Sciatic nerve (tissue), 2 donors: ENCODE measurements at regions not wholly inside any gene's neighbourhood (a gene's known extent, or its start where the extent isn't known, plus 50 kb on each side); places are given as distances from the start of the nearest gene placed in this dataset.

Experiments used
- ATAC-seq: fragments of 200-7000 bp; cut with Tn5 transposase; one replicate; pipeline ENCODE4 v1.9.1; 2020; ENCODE audit warnings: mild to moderate bottlenecking, moderate library complexity
- DNase-seq: peaks from one replicate; pipeline ENCODE4 v3.0.0-alpha.2; 2020; ENCODE audit warnings: low spot score
- intact Hi-C: fragments of 100-400 bp; cut with DNase I; formaldehyde crosslinking; loops from one replicate; pipeline ENCODE4 v1.14.2; 2022
- donor health status: DM: no; HTN: no; CAD: no.
- donor health status: DM: no; HTN: no; CAD: no.

GRCh38 chr5:24816206-24816605, 171.4 kb upstream of the CDH10 start:
- intact Hi-C loops, result no loop called here

GRCh38 chr5:24805230-24805629, 160.5 kb upstream of the CDH10 start:
- no peak for ATAC-seq
- intact Hi-C loops, result no loop called here

More at GRCh38 chr5:24816206-24816605, 171.4 kb upstream of the CDH10 start:
- ATAC-seq (no peak), DNase-seq (no peak)

GRCh38 chr5:24804221-24804681, 159.5 kb upstream of the CDH10 start:
- DNase-seq, result no peak
- no peak for ATAC-seq
- intact Hi-C loops, result no loop called here

More at GRCh38 chr5:24805230-24805629, 160.5 kb upstream of the CDH10 start:
- no peak for DNase-seq

DNA sequence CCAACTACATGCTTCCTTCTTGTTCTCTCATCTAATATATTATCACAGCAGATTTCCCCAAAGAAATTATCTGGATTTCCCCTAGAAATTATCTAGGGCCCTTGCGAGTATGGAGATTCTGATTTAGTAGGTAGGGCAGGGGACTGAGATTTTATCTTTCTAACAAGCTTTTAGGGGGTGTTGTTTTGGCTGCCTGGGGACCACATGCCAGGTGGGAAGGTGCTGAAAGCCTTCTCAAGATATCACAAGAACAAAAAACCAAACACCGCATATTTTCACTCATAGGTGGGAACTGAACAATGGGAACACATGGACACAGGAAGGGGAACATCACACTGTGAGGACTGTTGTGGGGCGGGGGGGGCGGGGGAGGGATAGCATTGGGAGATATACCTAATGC, 146.5 kb upstream of the CDH10 start:
- ATAC-seq (no peak), DNase-seq (no peak)
- intact Hi-C loops, result no loop called here

DNA sequence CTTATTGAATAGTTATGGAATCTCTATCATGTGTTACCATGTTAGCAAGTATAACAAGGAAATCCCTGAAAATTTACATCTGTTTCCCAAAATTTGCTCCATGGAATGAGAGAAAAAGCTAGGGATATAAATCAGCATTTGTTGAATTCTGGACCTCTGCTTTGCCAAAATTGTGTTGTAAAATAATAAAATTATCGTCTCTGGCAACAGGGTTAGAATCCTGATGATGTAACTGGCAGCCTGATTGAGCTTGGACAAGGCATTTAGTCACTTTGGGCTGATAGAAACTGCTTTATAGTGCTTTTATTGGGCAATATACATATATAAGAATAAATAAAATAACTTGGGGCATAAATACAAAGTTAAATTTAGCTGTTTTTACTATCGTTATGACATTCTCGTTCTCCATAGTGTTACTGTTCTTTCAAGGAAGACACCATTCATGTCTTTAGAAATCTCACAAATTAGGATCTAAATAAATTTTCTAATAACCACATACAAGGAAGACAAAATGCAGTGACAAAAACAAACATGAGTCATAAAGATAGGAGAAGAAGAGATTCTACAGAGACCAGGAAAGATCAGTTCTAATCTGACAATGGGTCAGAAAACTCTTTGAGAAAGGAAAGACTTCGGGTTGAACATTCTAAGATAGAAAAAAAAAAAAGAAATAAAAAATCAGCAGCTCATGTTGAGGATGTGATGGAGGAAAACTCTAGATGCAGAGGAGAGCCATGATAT, 145.0 kb upstream of the CDH10 start:
- intact Hi-C loops, result no loop called here
- DNase-seq (no peak), ATAC-seq (no peak)

GRCh38 chr5:24788829-24789514, 144.2 kb upstream of the CDH10 start:
- no peak for DNase-seq
- no peak for ATAC-seq
- intact Hi-C loops, result no loop called here

DNA sequence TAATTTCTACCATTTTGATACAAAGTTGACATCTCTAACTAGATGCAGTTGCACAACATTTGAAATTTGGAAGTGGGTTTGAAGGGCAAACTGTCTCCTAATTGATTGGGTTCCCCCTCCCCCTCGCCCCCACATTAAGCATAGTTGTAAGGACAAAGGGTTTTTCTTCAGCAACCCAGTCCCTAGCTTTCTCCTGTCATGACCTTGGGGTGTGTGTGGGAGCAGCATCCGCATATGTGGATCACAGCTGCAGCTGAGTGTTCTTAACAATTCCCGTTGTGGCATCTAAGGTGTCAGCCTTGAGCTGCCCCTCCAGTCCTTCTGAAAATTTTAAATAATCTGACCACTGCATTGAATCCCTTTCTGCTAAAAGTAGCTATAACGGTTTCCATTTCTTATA, 141.3 kb upstream of the CDH10 start:
- intact Hi-C loops, result no loop called here
- DNase-seq (no peak), ATAC-seq (no peak)

GRCh38 chr5:24783596-24783995, 138.8 kb upstream of the CDH10 start:
- ATAC-seq (no peak), DNase-seq (no peak)
- intact Hi-C loops, result no loop called here

GRCh38 chr5:24777392-24777791, 132.6 kb upstream of the CDH10 start:
- DNase-seq (no peak), ATAC-seq (no peak)
- intact Hi-C loops, result no loop called here

- DNase-seq (no peak), ATAC-seq (no peak)
- intact Hi-C loops, result no loop called here
These were observed 128.5 kb upstream of the CDH10 start for GRCh38 chr5:24773261-24773660.

DNA sequence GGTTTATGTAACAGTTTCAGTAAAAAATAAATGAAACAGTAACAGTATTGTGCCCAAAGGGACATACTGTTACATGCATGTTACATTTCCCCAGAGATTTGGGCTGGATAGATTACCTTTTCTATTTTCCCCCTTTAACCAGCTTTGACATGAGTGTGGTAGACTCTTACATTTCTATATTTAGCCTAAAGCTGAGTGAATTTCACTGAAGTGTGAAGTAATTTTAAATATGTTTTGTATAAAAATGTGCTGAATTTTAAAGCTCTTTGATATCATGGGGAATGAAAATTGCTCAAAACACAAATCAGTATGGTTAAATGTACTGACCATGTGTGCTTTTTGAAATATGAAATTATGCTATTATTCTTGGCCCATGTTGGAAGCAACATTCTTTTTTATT, 122.3 kb upstream of the CDH10 start:
- intact Hi-C loops, result no loop called here
- no peak for DNase-seq
- no peak for ATAC-seq

- ATAC-seq (no peak), DNase-seq (no peak)
- intact Hi-C loops, result no loop called here
These were observed 120.4 kb upstream of the CDH10 start for GRCh38 chr5:24765219-24765618.

DNA sequence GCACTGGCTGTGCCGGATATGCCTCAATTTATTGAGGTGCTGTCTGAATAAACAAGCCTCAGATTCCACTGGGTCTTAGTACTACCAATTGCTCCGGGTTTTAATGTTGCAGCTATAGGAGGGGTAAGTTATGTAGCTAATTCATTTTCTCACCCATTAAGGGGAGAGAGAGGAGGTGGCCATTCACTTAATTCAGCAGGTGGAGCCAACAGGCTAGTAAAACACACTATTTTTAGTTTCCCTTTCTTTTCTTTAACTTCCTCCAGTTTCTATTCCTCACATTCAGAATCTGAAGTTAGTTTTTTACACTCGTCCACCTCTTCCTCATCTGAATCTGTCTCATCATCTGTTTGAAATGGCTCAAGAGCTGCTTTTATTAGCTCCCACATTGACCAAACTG, 105.6 kb upstream of the CDH10 start:
- DNase-seq (no peak), ATAC-seq (no peak)
- intact Hi-C loops, result no loop called here

DNA sequence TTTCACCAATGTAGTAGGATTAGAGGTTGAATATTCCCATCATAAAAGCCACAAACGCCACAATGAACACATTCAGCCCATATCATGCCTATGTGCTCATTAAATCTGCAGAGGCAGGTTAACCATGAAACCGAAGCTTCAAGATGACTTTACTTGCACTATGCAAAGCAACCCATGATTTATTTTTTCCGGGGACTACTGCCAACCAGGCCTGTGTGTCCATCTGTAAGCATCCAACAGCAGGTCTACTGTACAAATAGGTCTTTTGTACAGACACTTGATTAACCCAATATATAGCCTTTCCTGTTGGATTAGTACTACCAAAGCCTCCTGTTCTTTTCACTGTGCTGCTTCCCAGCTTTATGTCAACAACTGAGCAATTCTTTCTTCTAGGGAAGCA, 104.9 kb upstream of the CDH10 start:
- intact Hi-C loops, result no loop called here
- no peak for DNase-seq
- ATAC-seq, result no peak

- no peak for ATAC-seq
- DNase-seq, result no peak
- intact Hi-C loops, result no loop called here
These were observed 102.5 kb upstream of the CDH10 start for GRCh38 chr5:24747327-24747726.

DNA sequence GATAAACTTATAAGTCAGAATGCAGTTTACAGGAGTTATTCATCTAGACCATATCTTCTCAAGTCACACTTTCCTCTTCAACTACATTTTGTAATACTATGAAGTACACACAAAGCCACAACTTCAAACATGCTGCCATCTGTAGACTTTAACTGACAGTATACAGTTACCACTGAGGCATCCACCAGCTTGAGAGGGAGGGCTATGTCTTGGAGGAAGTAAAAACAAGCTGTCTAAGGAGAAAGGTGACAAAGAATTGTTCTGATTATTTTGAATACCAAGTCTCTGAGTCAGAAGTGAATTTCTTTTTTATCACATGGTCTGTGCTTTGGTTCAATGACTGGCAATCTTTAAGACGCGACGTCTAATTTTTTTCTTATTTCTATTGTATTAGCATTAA, 97.6 kb upstream of the CDH10 start:
- intact Hi-C loops, result no loop called here
- DNase-seq, result no peak
- no peak for ATAC-seq

DNA sequence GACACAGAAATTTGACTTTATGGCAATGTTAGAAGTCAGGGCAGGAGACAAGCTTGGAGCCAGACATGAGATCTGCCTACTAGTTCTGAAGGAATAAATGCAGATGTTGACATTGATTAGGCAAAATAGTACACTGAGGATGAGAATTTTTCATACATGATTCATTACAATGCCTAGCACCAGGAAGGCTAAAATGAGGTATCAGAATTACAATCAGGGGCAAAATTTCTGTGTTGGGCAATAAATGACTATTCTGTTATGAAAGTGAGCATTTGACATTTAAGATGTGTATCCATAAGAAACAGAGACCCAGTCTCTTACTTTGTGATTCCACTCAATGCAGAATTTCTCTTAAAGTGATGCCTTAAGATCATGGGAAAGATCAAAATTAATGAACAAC, 92.4 kb upstream of the CDH10 start:
- intact Hi-C loops, result no loop called here
- DNase-seq (no peak), ATAC-seq (no peak)

- intact Hi-C loops, result no loop called here
- DNase-seq (no peak), ATAC-seq (no peak)
These were observed 90.5 kb upstream of the CDH10 start for GRCh38 chr5:24735284-24735683.

- intact Hi-C loops, result no loop called here
- no peak for ATAC-seq
- DNase-seq, result no peak
These were observed 87.4 kb upstream of the CDH10 start for GRCh38 chr5:24732184-24732583.

- ATAC-seq, result no peak
- no peak for DNase-seq
- intact Hi-C loops, result no loop called here
These were observed 76.0 kb upstream of the CDH10 start for GRCh38 chr5:24720743-24721142.

- ATAC-seq, result no peak
- intact Hi-C loops, result no loop called here
- DNase-seq, result no peak
These were observed 70.0 kb upstream of the CDH10 start for GRCh38 chr5:24714746-24715145.
